ENCODE measurements at regions not wholly inside any gene's neighbourhood (a gene's known extent, or its start where the extent isn't known, plus 50 kb on each side); places are given as distances from the start of the nearest gene placed in this dataset.

- DNase-seq (ENCODE audit: low read depth), result no peak
- TF ChIP-seq CTCF (IDR thresholded peaks at IDR 0.05; ENCODE audit: insufficient read depth, low read depth, low read length, missing control alignments), result no peak
- H3K4me3 ChIP-seq (ENCODE audit: low read depth, low read length), result no peak overlapping the region
Observed at GRCh38 chr1:48057249-48057648, 60.1 kb upstream of the TRABD2B start.

- DNase-seq (ENCODE audit: low read depth), result no peak
- TF ChIP-seq CTCF (IDR thresholded peaks at IDR 0.05; ENCODE audit: insufficient read depth, low read depth, low read length, missing control alignments), result no peak
- no peak overlapping the region for H3K4me3 ChIP-seq (ENCODE audit: low read depth, low read length)
Observed at GRCh38 chr1:48055876-48056764, 58.9 kb upstream of the TRABD2B start.

GRCh38 chr1:48054232-48054631 is 57.0 kb upstream of the TRABD2B start:
- TF ChIP-seq CTCF (IDR thresholded peaks at IDR 0.05; ENCODE audit: insufficient read depth, low read depth, low read length, missing control alignments), result no peak
- no peak overlapping the region for H3K4me3 ChIP-seq (ENCODE audit: low read depth, low read length)
- no peak for DNase-seq (ENCODE audit: low read depth)

DNA sequence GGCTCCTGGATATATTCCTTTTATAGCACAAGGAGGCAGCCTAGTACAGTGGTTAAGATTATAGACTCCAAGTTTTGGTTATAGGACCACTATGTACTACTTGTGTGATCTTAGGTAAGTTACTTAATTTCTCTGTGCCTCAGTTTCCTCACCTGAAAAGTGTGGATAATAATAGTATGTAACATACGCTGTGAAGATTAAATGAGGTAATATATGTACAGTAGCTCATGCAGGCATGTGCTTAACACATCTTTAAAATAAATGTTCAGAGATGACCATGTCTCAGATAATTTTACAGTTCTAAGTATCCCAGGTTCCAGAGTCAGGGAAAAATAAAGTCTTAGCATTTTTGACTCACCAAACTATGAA is 55.7 kb upstream of the TRABD2B start:
- no peak for TF ChIP-seq CTCF (IDR thresholded peaks at IDR 0.05; ENCODE audit: insufficient read depth, low read depth, low read length, missing control alignments)
- no peak for DNase-seq (ENCODE audit: low read depth)
- H3K4me3 ChIP-seq (ENCODE audit: low read depth, low read length), result no peak overlapping the region

DNA sequence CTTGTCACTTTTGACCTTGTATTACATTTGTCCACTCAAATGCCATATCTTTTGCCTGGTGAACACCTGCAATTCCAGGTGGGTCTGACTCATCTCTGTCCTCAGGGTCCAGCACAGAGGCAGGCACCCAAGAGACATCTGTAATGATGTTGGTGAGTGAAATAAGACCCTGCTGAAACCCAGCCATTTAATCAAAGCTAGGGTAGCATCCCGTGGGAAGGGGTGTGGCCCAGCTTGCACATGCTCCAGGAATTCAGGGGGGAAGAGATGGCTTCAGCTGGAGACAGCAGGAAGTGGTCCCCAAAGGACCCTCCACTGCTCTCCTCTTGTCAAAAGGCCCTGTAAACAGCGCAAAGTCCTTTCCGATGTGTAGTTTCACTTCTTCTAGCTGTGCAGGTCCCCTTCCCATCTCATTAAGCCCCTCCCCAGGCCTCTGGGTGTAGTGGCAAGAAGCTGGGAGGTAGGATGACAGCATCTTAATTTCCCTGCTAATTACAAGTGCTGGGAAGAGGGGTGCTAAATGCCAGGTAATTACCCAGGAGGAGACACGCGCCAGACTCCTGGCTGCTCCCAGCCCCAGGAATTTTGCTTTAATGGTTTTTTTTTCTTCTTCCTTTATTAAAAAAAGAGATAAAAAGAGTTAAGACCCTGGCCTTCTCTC is 54.4 kb upstream of the TRABD2B start:
- DNase-seq (ENCODE audit: low read depth), result no peak
- TF ChIP-seq CTCF (IDR thresholded peaks at IDR 0.05; ENCODE audit: insufficient read depth, low read depth, low read length, missing control alignments), result no peak
- no peak overlapping the region for H3K4me3 ChIP-seq (ENCODE audit: low read depth, low read length)

GRCh38 chr1:48049823-48050535 is 52.8 kb upstream of the TRABD2B start:
- TF ChIP-seq CTCF (IDR thresholded peaks at IDR 0.05; ENCODE audit: insufficient read depth, low read depth, low read length, missing control alignments), result no peak
- no peak for DNase-seq (ENCODE audit: low read depth)
- no peak overlapping the region for H3K4me3 ChIP-seq (ENCODE audit: low read depth, low read length)

Data from GM12865 (cell line).